VCaP (cell line): ENCODE measurements at regions not wholly inside any gene's neighbourhood (a gene's known extent, or its start where the extent isn't known, plus 50 kb on each side); places are given as distances from the start of the nearest gene placed in this dataset.
A peak's percentile ranks its signal among the peaks of the same experiment; 100 is the strongest.

Experiments
- H3K27ac ChIP-seq: fragments of 450-650 bp; 2 replicates; pipeline ENCODE4 v1.5.1; 2017
- CTCF ChIP-seq: fragments of 450-650 bp; conservative IDR thresholded peaks from 2 replicates; pipeline ENCODE4 v1.5.1; 2017; ENCODE audit warnings: mild to moderate bottlenecking, moderate library complexity

- peak; percentile 50 for TF ChIP-seq CTCF
- H3K27ac ChIP-seq: no peak overlapping the region
Observed at GRCh38 chr13:103788061-103788652, 721.9 kb upstream of the SLC10A2 start.

GRCh38 chr13:103772576-103772975 lies 706.4 kb upstream of the SLC10A2 start:
- H3K27ac ChIP-seq: no peak overlapping the region
- peak; percentile 88 for TF ChIP-seq CTCF

- TF ChIP-seq CTCF: peak; percentile 54
- H3K27ac ChIP-seq: no peak overlapping the region
Observed at GRCh38 chr13:103762523-103762922, 696.3 kb upstream of the SLC10A2 start.

- no peak for TF ChIP-seq CTCF
- no peak overlapping the region for H3K27ac ChIP-seq
Observed at GRCh38 chr13:103759361-103759760, 693.1 kb upstream of the SLC10A2 start.

GRCh38 chr13:103758222-103758621 lies 692.0 kb upstream of the SLC10A2 start:
- H3K27ac ChIP-seq: no peak overlapping the region
- TF ChIP-seq CTCF: no peak

GRCh38 chr13:103757361-103757760 lies 691.1 kb upstream of the SLC10A2 start:
- TF ChIP-seq CTCF: no peak
- no peak overlapping the region for H3K27ac ChIP-seq

GRCh38 chr13:103754783-103755182 lies 688.6 kb upstream of the SLC10A2 start:
- no peak overlapping the region for H3K27ac ChIP-seq
- TF ChIP-seq CTCF: no peak

GRCh38 chr13:103734837-103735236 lies 668.6 kb upstream of the SLC10A2 start:
- H3K27ac ChIP-seq: no peak overlapping the region
- no peak for TF ChIP-seq CTCF
